ENCODE measurements at regions not wholly inside any gene's neighbourhood (a gene's known extent, or its start where the extent isn't known, plus 50 kb on each side); places are given as distances from the start of the nearest gene placed in this dataset.
A peak's percentile ranks its signal among the peaks of the same experiment; 100 is the strongest.

- Histone ChIP-seq H3K4me3 (no peak overlapping the region), H3K36me3 (no peaks in the 10 kb centered on the region), H3K27me3 (replicated peaks; ENCODE audit: insufficient read depth) (no peaks in the 10 kb centered on the region), H3K27ac (peak overlapping the region in 1 of 2 donors; percentile 17), H3K4me1 (ENCODE audit: control insufficient read depth in 1 of 2, low read depth in 2 of 2) (peaks cover 3 to 33% of the 10 kb centered on the region in 2 donors), H3K9me3 (no peaks in the 10 kb centered on the region)
- DNase-seq (ENCODE audit: low spot score) (no peak), ATAC-seq (ENCODE audit: insufficient number of reproducible peaks, low FRiP score, low read depth) (no peak)
- TF ChIP-seq CTCF (IDR thresholded peaks at IDR 0.05), result no peak
These were observed 360.5 kb upstream of the NAALADL2 start for GRCh38 chr3:174498638-174499037.

GRCh38 chr3:174505266-174505665 lies 353.9 kb upstream of the NAALADL2 start:
- TF ChIP-seq CTCF (IDR thresholded peaks at IDR 0.05), result no peak
- Histone ChIP-seq H3K27ac (no peak overlapping the region), H3K9me3 (no peaks in the 10 kb centered on the region), H3K27me3 (replicated peaks; ENCODE audit: insufficient read depth) (no peaks in the 10 kb centered on the region), H3K4me3 (no peak overlapping the region), H3K4me1 (ENCODE audit: control insufficient read depth in 1 of 2, low read depth in 2 of 2) (no peaks in the 10 kb centered on the region), H3K36me3 (no peaks in the 10 kb centered on the region)
- ATAC-seq (ENCODE audit: insufficient number of reproducible peaks, low FRiP score, low read depth) (no peak), DNase-seq (ENCODE audit: low spot score) (no peak)

- H3K9me3 ChIP-seq, result no peaks in the 10 kb centered on the region
- no peaks in the 10 kb centered on the region for H3K4me1 ChIP-seq (ENCODE audit: control insufficient read depth in 1 of 2, low read depth in 2 of 2)
- no peak for ATAC-seq (ENCODE audit: insufficient number of reproducible peaks, low FRiP score, low read depth)
- no peaks in the 10 kb centered on the region for H3K36me3 ChIP-seq
- no peak overlapping the region for H3K4me3 ChIP-seq
- no peak for TF ChIP-seq CTCF (IDR thresholded peaks at IDR 0.05)
- H3K27me3 ChIP-seq (replicated peaks; ENCODE audit: insufficient read depth), result no peaks in the 10 kb centered on the region
- no peak for DNase-seq (ENCODE audit: low spot score)
- H3K27ac ChIP-seq, result no peak overlapping the region
These were observed 334.9 kb upstream of the NAALADL2 start for GRCh38 chr3:174524203-174524602.

GRCh38 chr3:174529298-174529697 lies 329.8 kb upstream of the NAALADL2 start:
- Histone ChIP-seq H3K27me3 (replicated peaks; ENCODE audit: insufficient read depth) (no peaks in the 10 kb centered on the region), H3K4me1 (ENCODE audit: control insufficient read depth in 1 of 2, low read depth in 2 of 2) (peaks cover 0 to 14% of the 10 kb centered on the region in 2 donors), H3K27ac (no peak overlapping the region), H3K4me3 (no peak overlapping the region), H3K36me3 (no peaks in the 10 kb centered on the region), H3K9me3 (no peaks in the 10 kb centered on the region)
- no peak for TF ChIP-seq CTCF (IDR thresholded peaks at IDR 0.05)
- DNase-seq (ENCODE audit: low spot score) (no peak), ATAC-seq (ENCODE audit: insufficient number of reproducible peaks, low FRiP score, low read depth) (no peak)

GRCh38 chr3:174531262-174531982 lies 327.7 kb upstream of the NAALADL2 start:
- Histone ChIP-seq H3K4me1 (ENCODE audit: control insufficient read depth in 1 of 2, low read depth in 2 of 2) (peaks cover 0 to 14% of the 10 kb centered on the region in 2 donors), H3K4me3 (no peak overlapping the region), H3K27ac (no peak overlapping the region), H3K9me3 (no peaks in the 10 kb centered on the region), H3K27me3 (replicated peaks; ENCODE audit: insufficient read depth) (no peaks in the 10 kb centered on the region), H3K36me3 (no peaks in the 10 kb centered on the region)
- TF ChIP-seq CTCF (IDR thresholded peaks at IDR 0.05), result no peak
- no peak for ATAC-seq (ENCODE audit: insufficient number of reproducible peaks, low FRiP score, low read depth)
- no peak for DNase-seq (ENCODE audit: low spot score)

Data from thoracic aorta (tissue), 2 donors.